ENCODE measurements at regions not wholly inside any gene's neighbourhood (a gene's known extent, or its start where the extent isn't known, plus 50 kb on each side); places are given as distances from the start of the nearest gene placed in this dataset.

DNA sequence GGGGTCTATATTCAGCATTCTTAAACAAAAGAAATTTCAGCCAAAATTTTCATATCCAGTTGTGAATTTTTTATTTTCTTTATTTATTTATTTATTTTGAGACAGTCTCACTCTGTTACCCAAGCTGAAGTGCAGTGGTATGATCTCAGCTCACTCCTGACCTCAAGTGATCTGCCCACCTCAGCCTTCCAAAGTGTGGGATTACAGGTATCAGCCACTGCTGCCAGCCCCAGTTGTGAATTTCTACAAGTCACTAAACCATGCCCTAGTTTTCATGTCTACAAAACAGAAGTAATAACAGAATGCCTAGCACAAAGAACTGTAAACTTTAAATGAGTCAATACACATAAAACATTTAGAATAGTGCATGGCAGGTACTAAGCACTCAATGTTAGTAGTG lies 254.2 kb downstream of the C12orf50 start:
- no peak for TF ChIP-seq CTCF (IDR thresholded peaks at IDR 0.05)
- TF ChIP-seq POLR2A (IDR thresholded peaks at IDR 0.05): no peak
